ENCODE measurements at regions not wholly inside any gene's neighbourhood (a gene's known extent, or its start where the extent isn't known, plus 50 kb on each side); places are given as distances from the start of the nearest gene placed in this dataset.

DNA sequence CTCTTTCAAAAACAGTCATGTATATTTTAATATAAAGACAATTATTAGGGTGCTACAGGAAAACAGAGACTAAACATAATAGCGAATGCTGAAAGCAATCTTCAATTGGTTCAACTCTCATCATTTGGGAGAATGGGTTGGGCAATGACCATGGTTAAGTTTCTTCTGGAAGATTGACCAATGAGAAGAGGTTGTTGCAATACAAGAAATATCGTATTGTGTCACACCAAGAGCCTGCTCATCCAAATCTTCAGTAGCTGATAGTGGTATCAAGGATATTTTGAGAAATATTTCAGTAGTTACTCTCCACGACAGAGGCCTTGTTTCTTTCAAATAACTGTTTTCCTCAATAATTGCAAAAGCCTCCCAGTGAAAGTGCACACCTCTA is 83.0 kb upstream of the FNDC3A start:
- no peak for DNase-seq

DNA sequence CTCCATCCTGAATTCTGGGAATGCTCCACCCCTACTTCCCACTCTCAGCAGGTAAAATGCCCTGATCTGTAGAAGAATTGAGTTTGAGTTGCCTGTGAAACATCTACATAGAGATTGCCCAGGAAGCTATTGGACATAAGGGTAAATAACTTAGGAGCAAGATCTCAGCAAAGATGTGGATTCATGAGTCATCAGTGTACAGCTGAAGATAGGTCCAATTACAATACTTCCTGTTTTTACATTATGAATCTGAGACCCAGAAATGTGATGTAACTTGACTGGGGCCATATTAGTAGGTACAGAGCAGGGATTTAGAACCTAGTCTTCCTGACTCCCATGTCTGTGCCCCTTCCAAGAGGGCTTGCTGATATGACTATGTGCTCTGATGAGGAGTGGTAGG is 79.4 kb upstream of the FNDC3A start:
- DNase-seq, result no peak

DNA sequence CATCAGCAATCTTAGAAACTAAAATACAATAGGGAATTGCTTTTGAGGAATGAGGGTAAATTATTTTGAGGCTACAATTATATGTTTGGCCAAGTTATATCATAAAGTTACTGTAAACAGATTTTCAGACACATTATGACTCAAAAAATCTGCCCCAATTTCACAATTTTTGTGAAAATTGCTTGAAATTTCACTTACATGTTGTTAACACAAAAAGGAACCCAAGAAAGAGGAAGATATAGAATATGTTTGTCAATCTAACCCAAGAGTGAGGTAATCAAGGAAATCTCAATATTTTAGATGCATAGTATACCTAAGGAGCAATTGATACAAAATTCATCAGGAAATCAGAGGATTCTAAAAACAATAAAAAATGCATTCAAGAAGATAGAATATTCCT is 73.9 kb upstream of the FNDC3A start:
- DNase-seq, result no peak

DNA sequence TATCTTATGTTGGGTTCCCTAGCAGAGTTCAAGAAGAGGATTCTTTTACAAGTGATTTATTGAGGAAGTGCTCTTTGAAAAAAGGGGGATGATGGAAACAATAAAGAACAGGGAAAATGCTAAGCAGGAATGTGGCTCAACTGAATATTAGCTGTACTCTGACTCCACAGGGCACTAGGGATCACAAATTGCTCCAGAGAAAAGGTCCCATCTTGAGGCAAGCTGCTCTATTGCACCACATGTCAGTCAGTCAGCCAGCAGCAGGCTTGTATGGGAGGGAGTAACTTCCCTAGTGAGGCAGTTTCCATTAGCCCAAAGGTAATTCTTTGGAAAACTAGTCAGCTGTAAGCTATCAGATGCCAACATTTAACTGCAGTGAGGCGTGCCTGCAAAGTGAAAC is 73.3 kb upstream of the FNDC3A start:
- no peak for DNase-seq

DNA sequence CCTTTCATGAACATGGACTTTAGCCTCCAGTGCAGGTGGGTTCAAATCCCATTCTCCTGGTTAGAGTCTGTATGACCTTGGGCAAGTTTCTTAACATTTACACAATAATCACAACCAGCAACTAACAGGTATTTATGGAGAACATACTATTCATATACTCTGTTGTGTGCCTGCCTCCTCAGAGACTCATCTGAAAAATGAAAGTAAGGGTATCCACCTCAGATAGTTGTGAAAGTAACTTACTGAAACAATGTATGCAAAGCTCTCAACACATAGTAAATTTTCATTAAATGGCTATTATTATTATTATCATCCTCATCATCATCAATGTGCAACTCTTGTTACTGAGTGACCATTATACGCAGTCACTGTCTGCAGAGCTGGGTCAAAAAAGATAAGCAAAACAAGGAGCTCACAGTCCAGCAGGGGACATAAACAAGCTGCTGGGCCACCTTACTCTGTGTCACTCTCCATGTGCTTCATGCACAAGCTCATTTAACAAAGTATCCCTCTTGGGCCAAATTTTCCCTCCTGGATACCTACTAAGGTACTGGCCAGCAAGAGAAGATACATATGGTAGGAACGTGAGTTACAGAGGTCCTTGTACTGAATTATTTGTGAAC is 70.9 kb upstream of the FNDC3A start:
- no peak for DNase-seq

DNA sequence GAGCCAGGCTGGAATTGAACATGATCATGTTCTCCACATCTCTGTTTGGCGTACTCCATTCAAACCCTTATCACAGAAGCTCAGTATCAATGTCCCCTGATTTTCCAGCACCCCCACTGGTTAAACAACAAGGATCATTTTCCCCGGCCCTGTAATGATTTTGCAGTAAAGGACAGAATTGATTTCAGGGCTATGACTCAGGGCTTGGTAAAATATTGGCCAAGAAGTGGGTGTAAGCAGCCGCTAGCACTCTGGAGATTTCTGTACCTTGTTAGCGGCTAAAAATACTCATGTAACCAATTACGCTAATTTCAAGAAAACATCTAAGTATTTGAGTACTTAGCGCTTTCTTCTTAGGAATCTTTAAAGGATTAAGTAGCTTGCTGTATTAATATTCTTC is 69.5 kb upstream of the FNDC3A start:
- DNase-seq, result no peak

DNA sequence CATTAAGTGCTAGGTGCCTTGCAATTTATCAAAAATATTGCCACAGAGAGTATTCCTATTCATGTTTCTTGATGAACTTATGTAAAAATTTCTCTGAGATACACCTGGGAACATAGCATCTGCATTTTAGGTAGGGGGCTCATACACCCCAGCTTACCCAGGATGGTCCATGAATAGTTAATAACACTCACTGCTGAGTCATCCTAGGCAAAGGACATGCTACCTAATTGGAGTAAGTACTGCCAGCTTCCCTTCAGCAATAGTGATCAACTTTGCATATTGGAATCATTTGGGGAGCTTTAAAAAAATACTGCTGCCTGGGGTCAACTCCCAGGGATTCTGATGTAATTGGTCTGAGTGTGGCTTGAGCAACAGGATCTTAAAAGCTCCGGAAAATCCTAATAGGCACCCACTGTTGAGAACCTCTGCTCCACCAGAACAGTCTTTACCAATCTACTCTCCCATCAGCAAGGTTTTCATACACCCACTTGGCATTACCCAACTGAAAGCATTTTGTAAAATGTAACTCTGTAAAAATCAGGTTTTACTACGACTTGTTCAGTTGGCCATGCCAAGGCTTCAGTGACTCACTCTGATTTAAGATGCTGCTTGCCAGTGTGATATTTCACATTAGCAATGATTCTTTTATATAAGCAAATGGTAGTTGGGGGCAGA is 67.2 kb upstream of the FNDC3A start:
- no peak for DNase-seq

DNA sequence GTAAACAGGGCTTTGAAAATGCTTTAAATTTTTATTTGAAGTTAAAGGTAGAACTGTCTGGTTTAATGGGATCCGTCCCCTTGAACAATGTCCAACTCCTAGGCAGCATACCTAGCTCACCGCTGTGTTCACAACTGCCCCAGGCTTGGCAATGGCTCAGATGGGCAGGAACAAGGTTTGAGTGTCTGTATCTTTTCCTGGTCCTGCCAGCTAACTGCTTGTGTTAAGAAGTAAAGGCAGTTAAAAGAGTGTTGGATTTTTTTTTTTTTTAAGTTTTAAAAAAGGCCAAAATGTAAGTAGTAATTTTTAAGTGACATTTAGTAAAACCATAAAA is 66.7 kb upstream of the FNDC3A start:
- no peak for DNase-seq

DNA sequence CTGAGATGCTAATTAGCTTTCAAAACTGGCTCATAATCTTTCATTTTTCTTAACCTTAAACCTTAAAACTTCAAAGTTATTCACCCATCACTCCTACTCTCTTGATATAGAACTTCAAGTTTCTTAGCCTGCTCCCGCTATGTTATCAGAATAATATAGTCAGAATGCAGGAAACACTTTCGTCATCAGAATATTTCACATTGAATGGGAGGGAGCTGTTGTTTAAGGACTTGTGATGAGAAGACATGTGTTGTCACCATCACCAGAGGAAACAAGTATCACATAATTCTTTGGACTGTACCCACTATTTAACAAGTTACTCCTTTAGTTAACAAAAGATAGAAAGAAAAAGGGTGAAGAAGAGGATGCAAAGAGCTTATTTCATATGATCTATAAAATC is 65.0 kb upstream of the FNDC3A start:
- no peak for DNase-seq

DNA sequence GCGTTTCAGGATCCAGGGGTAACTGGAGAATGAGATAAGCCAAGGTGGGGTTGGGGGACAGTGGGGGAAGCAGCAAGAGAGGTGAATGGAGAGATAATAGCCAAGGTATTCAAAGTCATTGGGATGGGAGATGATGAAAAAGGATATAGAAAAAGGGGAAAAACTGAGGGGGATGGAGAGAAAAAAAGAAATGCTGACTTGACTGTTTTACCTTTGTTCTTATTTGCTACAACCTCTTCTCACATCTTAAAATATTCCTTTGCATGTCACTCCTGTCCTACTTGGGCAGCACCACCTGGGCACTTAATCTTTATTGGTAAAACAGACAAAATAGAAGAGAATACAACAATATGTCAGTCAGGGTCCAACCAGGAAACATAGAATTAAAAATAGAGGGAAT is 56.0 kb upstream of the FNDC3A start:
- DNase-seq, result no peak

DNA sequence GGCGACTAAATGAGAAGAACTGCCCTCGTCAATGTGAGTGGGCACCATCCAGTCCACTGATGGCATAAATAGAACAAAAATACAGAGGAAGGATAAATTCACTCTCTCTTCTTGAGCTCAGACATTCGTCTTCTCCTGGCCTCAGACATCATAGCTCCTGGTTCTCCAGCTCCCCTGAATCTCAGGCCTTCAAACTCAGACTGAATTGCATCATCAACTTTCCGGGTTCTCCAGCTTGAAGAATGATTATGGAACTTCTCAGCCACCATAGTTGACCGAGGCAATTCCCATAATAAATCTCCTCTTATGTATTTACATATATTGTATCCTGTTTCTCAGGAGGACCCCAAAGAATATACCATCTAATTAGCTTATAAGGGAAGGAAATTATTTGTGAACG is 55.0 kb upstream of the FNDC3A start:
- DNase-seq, result no peak

DNA sequence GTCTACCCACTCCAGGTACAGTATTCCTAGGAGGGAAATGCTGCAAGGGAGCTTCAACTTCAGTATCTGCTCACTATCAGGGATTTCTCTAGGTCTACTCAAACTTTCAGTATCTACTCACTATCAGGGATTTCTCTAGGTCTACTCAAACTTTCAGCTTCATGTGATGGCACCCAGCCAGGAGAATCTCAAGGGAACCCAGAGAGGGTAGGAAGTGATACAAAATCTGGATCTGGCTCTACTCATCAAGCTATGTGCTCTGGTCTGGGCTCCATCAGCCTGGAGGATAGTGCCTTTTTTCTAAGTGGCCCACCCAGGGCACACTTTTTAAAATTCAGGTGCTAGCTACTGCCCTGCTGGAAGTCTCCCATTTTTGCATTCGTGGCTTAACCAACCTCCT is 52.3 kb upstream of the FNDC3A start:
- DNase-seq, result no peak

DNA sequence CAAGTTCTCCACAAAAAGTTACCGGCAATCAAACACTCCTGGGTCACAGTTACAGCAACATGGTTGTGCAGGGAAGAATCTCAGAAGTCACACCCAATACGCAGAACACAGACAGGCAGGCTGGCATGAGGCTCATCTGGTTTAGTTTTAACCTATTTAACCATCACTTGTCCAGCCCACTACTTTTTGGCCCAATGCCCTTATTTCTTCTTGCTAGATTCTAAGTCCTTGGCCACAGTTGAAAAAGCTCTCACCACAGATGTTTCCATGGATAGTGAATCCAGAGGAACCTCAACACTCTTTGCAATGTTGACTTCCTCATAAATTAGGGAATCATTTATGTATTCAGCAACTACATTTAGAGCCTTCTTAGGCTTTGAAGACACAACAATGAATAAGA is 50.7 kb upstream of the FNDC3A start:
- no peak for DNase-seq

Measured in amniotic stem cell (primary cell).